ENCODE measurements at regions not wholly inside any gene's neighbourhood (a gene's known extent, or its start where the extent isn't known, plus 50 kb on each side); places are given as distances from the start of the nearest gene placed in this dataset.

DNA sequence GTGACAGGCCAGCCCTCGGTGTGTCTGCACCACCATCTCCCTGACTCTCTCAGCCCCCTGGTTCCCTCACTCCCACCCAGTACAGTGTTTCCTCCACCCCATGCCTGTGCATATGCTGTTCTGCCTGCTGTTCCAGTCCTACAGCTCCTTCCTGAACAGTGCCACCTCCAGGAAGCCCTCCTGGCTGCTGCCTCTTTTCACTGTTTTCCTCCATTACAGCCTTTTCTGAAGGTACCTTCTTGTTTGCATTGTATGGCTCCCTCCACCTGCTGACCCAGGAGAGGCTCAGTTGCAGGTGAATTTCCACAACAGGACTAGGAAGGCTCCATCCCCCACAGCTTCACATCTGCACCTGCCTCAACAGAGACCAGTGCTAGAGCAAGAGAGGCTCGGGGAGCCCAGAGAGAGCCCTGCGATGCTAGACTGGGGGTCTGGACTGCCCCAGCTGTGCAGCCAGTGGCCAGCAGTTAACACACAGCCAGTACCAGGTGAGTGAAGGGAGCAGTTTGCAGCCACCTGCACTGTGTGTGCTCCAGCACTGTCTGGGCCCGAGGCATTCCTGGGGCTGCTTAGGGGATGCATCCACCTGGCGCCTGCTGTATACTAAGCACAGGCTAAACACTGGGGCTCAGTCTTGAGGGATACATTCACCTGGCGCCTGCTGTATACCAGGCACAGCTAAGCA is 92.0 kb downstream of the ADRA2C start:
- CTCF ChIA-PET = no interaction called here
- no peak for DNase-seq (ENCODE audit: low read depth, low spot score)

DNA sequence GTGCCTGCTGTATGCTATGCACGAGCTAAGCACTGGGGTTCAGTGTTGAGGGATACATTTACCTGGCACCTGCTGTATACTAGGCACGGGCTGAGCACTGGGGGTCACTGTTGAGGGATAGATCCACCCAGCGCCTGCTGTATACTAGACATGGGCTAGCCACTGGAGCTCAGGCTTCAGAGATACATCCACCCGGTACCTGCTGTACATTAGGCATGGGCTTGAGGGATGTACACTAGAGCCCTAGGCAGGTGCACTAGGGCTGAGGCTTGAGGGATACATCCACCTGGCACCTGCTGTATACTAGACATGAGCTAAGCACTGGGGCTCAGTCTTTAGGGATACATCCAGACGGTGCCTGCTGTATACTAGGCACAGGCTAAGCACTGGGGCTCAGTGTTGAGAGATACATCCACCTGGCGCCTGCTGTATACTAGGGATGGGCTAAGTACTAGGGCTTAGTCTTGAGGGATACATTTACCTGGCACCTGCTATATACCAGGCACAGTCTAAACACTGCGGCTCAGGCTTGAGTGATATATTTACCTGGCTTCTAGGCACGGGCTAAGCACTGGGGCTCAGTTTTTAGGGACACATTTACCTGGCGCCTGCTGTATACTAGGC is 92.7 kb downstream of the ADRA2C start:
- H3K27me3 ChIP-seq (ENCODE audit: control insufficient read depth, insufficient read depth, low read length) = peaks cover 19% of the 10 kb centered on the region
- POLR2A ChIA-PET = no interaction called here
- DNase-seq (ENCODE audit: low read depth, low spot score) = no peak
- H3K9me3 ChIP-seq (ENCODE audit: control insufficient read depth, insufficient read depth, low read length) = no peaks in the 10 kb centered on the region; the same call in 1 of the 2 replicates
- no peak overlapping the region for H3K4me3 ChIP-seq (ENCODE audit: low read depth, low read length)
- H3K27ac ChIP-seq (ENCODE audit: low read depth, low read length) = no peak overlapping the region
- CTCF ChIA-PET = no interaction called here
- TF ChIP-seq, protein P1, sequence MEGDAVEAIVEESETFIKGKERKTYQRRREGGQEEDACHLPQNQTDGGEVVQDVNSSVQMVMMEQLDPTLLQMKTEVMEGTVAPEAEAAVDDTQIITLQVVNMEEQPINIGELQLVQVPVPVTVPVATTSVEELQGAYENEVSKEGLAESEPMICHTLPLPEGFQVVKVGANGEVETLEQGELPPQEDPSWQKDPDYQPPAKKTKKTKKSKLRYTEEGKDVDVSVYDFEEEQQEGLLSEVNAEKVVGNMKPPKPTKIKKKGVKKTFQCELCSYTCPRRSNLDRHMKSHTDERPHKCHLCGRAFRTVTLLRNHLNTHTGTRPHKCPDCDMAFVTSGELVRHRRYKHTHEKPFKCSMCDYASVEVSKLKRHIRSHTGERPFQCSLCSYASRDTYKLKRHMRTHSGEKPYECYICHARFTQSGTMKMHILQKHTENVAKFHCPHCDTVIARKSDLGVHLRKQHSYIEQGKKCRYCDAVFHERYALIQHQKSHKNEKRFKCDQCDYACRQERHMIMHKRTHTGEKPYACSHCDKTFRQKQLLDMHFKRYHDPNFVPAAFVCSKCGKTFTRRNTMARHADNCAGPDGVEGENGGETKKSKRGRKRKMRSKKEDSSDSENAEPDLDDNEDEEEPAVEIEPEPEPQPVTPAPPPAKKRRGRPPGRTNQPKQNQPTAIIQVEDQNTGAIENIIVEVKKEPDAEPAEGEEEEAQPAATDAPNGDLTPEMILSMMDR (IDR thresholded peaks at IDR 0.05; ENCODE audit: low read depth, low read length) = no peak

More for the DNA sequence above, 92.0 kb downstream of the ADRA2C start:
- Histone ChIP-seq H3K4me3 (ENCODE audit: low read depth, low read length) (no peak overlapping the region), H3K9me3 (ENCODE audit: control insufficient read depth, insufficient read depth, low read length) (no peaks in the 10 kb centered on the region; the same call in 1 of the 2 replicates), H3K27me3 (ENCODE audit: control insufficient read depth, insufficient read depth, low read length) (peaks cover 23% of the 10 kb centered on the region), H3K27ac (ENCODE audit: low read depth, low read length) (no peak overlapping the region)
- POLR2A ChIA-PET = no interaction called here
- TF ChIP-seq, protein P1 (IDR thresholded peaks at IDR 0.05; ENCODE audit: low read depth, low read length) = no peak

DNA sequence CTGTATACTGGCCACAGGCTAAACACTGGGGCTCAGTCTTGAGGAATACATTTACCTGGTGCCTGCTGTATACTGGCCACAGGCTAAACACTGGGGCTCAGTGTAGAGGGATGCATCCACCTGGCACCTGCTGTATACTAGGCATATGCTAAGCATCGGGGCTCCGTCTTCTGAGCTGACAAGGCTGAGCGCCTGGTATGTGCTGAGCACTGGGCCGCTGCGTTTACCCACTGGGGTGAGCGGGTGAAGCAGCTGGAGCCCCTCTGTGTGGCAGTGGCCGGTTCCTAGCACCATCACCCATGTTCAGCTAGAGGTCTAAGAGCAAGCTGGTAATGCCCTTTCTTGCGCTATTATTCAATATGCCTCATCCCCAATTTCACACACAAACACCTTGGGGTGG is 93.4 kb downstream of the ADRA2C start:
- TF ChIP-seq, protein P1 (IDR thresholded peaks at IDR 0.05; ENCODE audit: low read depth, low read length) = no peak
- ChIA-PET POLR2A (no interaction called here), CTCF (no interaction called here)
- Histone ChIP-seq H3K4me3 (ENCODE audit: low read depth, low read length) (no peak overlapping the region), H3K27me3 (ENCODE audit: control insufficient read depth, insufficient read depth, low read length) (peaks cover 16% of the 10 kb centered on the region), H3K9me3 (ENCODE audit: control insufficient read depth, insufficient read depth, low read length) (no peaks in the 10 kb centered on the region; the same call in 1 of the 2 replicates), H3K27ac (ENCODE audit: low read depth, low read length) (no peak overlapping the region)
- DNase-seq (ENCODE audit: low read depth, low spot score) = no peak

DNA sequence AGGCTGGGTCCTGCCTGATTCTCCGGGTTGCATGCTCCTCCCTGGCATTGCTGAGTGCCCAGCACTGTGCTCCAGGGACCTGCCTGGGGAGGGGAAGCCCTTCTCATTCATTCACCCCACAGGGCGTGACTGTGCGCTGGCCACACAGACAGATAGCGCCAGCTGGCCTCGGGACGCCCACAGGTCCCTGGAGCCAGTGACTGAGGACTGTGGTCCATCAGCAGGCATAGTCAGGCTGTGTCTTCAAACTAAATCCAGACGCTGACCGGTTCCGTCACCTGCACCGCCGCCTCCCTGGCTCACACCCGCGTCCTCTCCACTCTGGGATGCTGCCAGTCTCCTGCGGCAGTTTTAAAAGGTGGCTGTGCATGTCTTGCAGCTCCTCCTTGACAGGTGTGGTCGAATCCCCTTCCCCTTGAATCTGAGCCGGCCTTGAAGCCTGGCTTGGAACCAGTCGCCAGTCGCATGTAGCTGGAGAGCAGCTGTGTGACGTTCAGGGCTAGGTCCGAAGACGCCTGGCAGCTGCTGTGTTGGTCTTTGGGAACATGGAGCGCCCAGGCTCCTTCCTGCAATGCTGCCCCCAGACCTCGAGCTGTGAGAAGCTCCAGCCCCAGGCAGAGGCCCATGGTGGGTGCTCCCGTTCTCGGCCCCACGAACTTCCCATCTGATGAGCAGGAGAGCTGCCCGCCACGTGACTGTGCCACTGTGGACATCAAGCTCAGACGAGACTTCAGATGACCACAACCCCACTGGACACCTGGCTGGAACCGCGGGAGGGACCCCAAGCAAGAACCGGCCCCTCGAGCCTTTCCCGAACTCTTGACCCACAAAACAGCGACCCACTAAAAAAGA is 94.1 kb downstream of the ADRA2C start:
- CTCF ChIA-PET = no interaction called here
- no peak overlapping the region for H3K27ac ChIP-seq (ENCODE audit: low read depth, low read length)
- H3K4me3 ChIP-seq (ENCODE audit: low read depth, low read length) = no peak overlapping the region
- POLR2A ChIA-PET = no interaction called here
- TF ChIP-seq, protein P1 (IDR thresholded peaks at IDR 0.05; ENCODE audit: low read depth, low read length) = no peak
- H3K27me3 ChIP-seq (ENCODE audit: control insufficient read depth, insufficient read depth, low read length) = peaks cover 12% of the 10 kb centered on the region
- H3K9me3 ChIP-seq (ENCODE audit: control insufficient read depth, insufficient read depth, low read length) = no peaks in the 10 kb centered on the region; the same call in 1 of the 2 replicates
- DNase-seq (ENCODE audit: low read depth, low spot score) = no peak

Data from AG04450 (cell line).